ENCODE measurements at regions not wholly inside any gene's neighbourhood (a gene's known extent, or its start where the extent isn't known, plus 50 kb on each side); places are given as distances from the start of the nearest gene placed in this dataset.

DNA sequence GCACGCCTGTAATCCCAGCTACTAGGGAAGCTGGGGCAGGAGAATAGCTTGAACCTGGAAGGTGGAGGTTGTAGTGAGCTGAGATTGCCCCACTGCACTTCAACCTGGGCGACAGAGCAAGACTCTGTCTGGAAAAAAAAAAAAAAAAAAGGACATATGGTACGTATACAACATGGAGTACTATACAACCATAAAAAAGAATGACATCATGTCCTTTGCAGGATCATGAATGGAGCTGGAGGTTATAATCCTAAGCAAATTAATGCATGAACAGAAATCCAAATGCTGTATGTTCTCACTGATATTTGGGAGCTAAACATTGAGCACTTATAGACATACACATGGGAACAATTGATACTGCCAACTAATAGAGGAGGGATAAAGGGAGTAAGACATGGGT lies 99.3 kb upstream of the KCNJ3 start:
- ATAC-seq, result no peak
- no peak overlapping the region for H3K4me3 ChIP-seq
- H3K27me3 ChIP-seq, result no peaks in the 10 kb centered on the region
- no peaks in the 10 kb centered on the region for H3K36me3 ChIP-seq
- no peaks in the 10 kb centered on the region for H3K9me3 ChIP-seq
- no peak overlapping the region for H3K27ac ChIP-seq
- TF ChIP-seq, protein P1, sequence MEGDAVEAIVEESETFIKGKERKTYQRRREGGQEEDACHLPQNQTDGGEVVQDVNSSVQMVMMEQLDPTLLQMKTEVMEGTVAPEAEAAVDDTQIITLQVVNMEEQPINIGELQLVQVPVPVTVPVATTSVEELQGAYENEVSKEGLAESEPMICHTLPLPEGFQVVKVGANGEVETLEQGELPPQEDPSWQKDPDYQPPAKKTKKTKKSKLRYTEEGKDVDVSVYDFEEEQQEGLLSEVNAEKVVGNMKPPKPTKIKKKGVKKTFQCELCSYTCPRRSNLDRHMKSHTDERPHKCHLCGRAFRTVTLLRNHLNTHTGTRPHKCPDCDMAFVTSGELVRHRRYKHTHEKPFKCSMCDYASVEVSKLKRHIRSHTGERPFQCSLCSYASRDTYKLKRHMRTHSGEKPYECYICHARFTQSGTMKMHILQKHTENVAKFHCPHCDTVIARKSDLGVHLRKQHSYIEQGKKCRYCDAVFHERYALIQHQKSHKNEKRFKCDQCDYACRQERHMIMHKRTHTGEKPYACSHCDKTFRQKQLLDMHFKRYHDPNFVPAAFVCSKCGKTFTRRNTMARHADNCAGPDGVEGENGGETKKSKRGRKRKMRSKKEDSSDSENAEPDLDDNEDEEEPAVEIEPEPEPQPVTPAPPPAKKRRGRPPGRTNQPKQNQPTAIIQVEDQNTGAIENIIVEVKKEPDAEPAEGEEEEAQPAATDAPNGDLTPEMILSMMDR (IDR thresholded peaks at IDR 0.05), result no peak
- no peak for DNase-seq
- intact Hi-C loops (cut with DNase I), result no loop called here
- H3K4me1 ChIP-seq, result no peaks in the 10 kb centered on the region

GRCh38 chr2:154600927-154601494 lies 97.5 kb upstream of the KCNJ3 start:
- intact Hi-C loops (cut with DNase I), result no loop called here

GRCh38 chr2:154603682-154604081 lies 94.8 kb upstream of the KCNJ3 start:
- intact Hi-C loops (cut with DNase I), result no loop called here
- Histone ChIP-seq H3K27ac (no peak overlapping the region), H3K4me1 (no peaks in the 10 kb centered on the region), H3K36me3 (no peaks in the 10 kb centered on the region), H3K27me3 (no peaks in the 10 kb centered on the region), H3K9me3 (no peaks in the 10 kb centered on the region), H3K4me3 (no peak overlapping the region)
- DNase-seq (no peak), ATAC-seq (no peak)
- TF ChIP-seq, protein P1 (IDR thresholded peaks at IDR 0.05), result no peak

More at GRCh38 chr2:154600927-154601494, 97.5 kb upstream of the KCNJ3 start:
- Histone ChIP-seq H3K4me3 (no peak overlapping the region), H3K4me1 (no peaks in the 10 kb centered on the region), H3K36me3 (no peaks in the 10 kb centered on the region), H3K27ac (no peak overlapping the region), H3K9me3 (no peaks in the 10 kb centered on the region), H3K27me3 (no peaks in the 10 kb centered on the region)
- TF ChIP-seq, protein P1 (IDR thresholded peaks at IDR 0.05), result no peak
- ATAC-seq (no peak), DNase-seq (no peak)

GRCh38 chr2:154608438-154608837 lies 90.1 kb upstream of the KCNJ3 start:
- Histone ChIP-seq H3K36me3 (no peaks in the 10 kb centered on the region), H3K4me3 (no peak overlapping the region), H3K27ac (no peak overlapping the region), H3K9me3 (no peaks in the 10 kb centered on the region), H3K4me1 (no peaks in the 10 kb centered on the region), H3K27me3 (no peaks in the 10 kb centered on the region)
- ATAC-seq, result no peak
- no peak for DNase-seq
- TF ChIP-seq, protein P1 (IDR thresholded peaks at IDR 0.05), result no peak
- intact Hi-C loops (cut with DNase I), result no loop called here

DNA sequence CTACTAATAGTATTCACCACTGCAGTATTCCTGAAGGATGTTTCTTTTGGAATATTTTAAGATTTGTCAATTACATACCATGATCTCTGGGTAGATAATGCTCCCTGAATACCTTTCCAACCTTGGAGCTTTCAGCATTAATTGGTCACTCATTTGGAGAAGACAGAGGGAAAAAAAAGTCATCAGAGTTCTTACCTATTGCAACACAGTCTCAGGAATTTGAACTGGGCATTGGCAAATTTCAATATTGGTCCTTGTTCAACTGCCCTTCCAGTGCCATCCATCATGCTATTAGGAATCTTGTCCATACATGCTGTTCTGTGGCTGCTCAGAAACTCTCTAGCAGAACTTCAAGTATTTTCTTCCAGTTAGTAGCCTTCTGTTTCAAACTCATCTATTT lies 83.6 kb upstream of the KCNJ3 start:
- no peaks in the 10 kb centered on the region for H3K9me3 ChIP-seq
- H3K4me3 ChIP-seq, result no peak overlapping the region
- TF ChIP-seq, protein P1 (IDR thresholded peaks at IDR 0.05), result no peak
- H3K4me1 ChIP-seq, result no peaks in the 10 kb centered on the region
- no peaks in the 10 kb centered on the region for H3K27me3 ChIP-seq
- intact Hi-C loops (cut with DNase I), result no loop called here
- H3K36me3 ChIP-seq, result no peaks in the 10 kb centered on the region
- ATAC-seq (no peak), DNase-seq (no peak)
- no peak overlapping the region for H3K27ac ChIP-seq

DNA sequence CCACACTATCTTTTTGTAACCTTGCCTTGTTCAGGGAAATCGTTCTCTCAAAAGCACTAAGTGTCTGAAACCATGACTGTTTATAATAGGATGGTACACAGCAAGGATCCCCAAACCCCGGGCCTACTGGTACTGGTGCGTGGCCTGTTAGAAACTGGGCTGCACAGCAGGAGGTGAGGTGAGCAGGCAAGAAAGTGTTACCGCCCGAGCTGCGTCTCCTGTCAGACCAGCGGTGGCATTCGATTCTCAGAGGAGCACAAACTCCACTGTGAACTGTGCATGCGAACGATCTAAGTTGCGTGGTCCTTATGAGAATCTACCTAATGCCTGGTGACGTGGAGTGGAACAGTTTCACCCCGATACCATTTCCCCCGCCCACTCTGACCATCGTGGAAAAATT lies 81.8 kb upstream of the KCNJ3 start:
- no peaks in the 10 kb centered on the region for H3K4me1 ChIP-seq
- intact Hi-C loops (cut with DNase I), result no loop called here
- TF ChIP-seq, protein P1 (IDR thresholded peaks at IDR 0.05), result no peak
- DNase-seq (no peak), ATAC-seq (no peak)
- no peak overlapping the region for H3K4me3 ChIP-seq
- no peaks in the 10 kb centered on the region for H3K9me3 ChIP-seq
- no peaks in the 10 kb centered on the region for H3K36me3 ChIP-seq
- H3K27me3 ChIP-seq, result no peaks in the 10 kb centered on the region
- no peak overlapping the region for H3K27ac ChIP-seq

Measured in upper lobe of right lung (tissue), 1 donor.